Stimulated activated CD4-positive, alpha-beta T cell treated with anti-CD3 and anti-CD28 coated beads, Interleukin-1b, Interleukin-23, amount 100 ng/mL, for 1 hour (primary cell): ENCODE measurements at regions not wholly inside any gene's neighbourhood (a gene's known extent, or its start where the extent isn't known, plus 50 kb on each side); places are given as distances from the start of the nearest gene placed in this dataset.

Experiments used
- DNase-seq, 2 donors: peaks; one replicate each; pipeline ENCODE4 v3.0.0-alpha.2; 2020; ENCODE audit warnings: low read depth in 2 of 2

GRCh38 chr7:67422601-67423000 lies 426.0 kb downstream of the TYW1 start:
- no peak for DNase-seq

GRCh38 chr7:67423065-67423464 lies 426.4 kb downstream of the TYW1 start:
- DNase-seq, result no peak

- no peak for DNase-seq
Measured at GRCh38 chr7:67426654-67427053, 430.0 kb downstream of the TYW1 start.

GRCh38 chr7:67429735-67430134 lies 433.1 kb downstream of the TYW1 start:
- DNase-seq, result no peak

GRCh38 chr7:67432536-67433234 lies 436.1 kb downstream of the TYW1 start:
- no peak for DNase-seq

- no peak for DNase-seq
Measured at GRCh38 chr7:67435894-67436535, 439.4 kb downstream of the TYW1 start.

- no peak for DNase-seq
Measured at GRCh38 chr7:67438198-67438882, 441.7 kb downstream of the TYW1 start.

- no peak for DNase-seq
Measured at GRCh38 chr7:67438913-67439505, 442.4 kb downstream of the TYW1 start.

GRCh38 chr7:67440321-67440720 lies 443.7 kb downstream of the TYW1 start:
- DNase-seq, result no peak

- no peak for DNase-seq
Measured at GRCh38 chr7:67445728-67446127, 449.1 kb downstream of the TYW1 start.

- DNase-seq, result no peak
Measured at GRCh38 chr7:67447297-67447696, 450.7 kb downstream of the TYW1 start.

GRCh38 chr7:67448271-67448670 lies 451.6 kb downstream of the TYW1 start:
- no peak for DNase-seq

GRCh38 chr7:67450171-67450570 lies 453.5 kb downstream of the TYW1 start:
- DNase-seq, result no peak

GRCh38 chr7:67451306-67451705 lies 454.7 kb downstream of the TYW1 start:
- DNase-seq, result no peak

- DNase-seq, result no peak
Measured at GRCh38 chr7:67452516-67453026, 455.9 kb downstream of the TYW1 start.

- DNase-seq, result no peak
Measured at GRCh38 chr7:67453580-67454380, 457.1 kb downstream of the TYW1 start.

GRCh38 chr7:67455508-67455907 lies 458.9 kb downstream of the TYW1 start:
- DNase-seq, result no peak

GRCh38 chr7:67462781-67463191 lies 466.2 kb downstream of the TYW1 start:
- DNase-seq, result no peak

- DNase-seq, result no peak
Measured at GRCh38 chr7:67463316-67463715, 466.7 kb downstream of the TYW1 start.

- no peak for DNase-seq
Measured at GRCh38 chr7:67463983-67464382, 467.4 kb downstream of the TYW1 start.

GRCh38 chr7:67466109-67466508 lies 469.5 kb downstream of the TYW1 start:
- no peak for DNase-seq
